Esophagus squamous epithelium (tissue), 5 donors: ENCODE measurements at regions not wholly inside any gene's neighbourhood (a gene's known extent, or its start where the extent isn't known, plus 50 kb on each side); places are given as distances from the start of the nearest gene placed in this dataset.

Experiments used
- DNase-seq: peaks from one replicate; lab custom pipeline; 2025; lab: John Stamatoyannopoulos, UW
- H3K27ac ChIP-seq, 4 donors: fragments of 200-600 bp; sonication (generic); one replicate each; pipeline ENCODE4 v1.5.1; 2016 to 2019; ENCODE audit warnings: mild to moderate bottlenecking in 1 of 4
- H3K27me3 ChIP-seq, 4 donors: fragments of 200-600 bp; sonication (generic); 1 replicate in 3 of 4; 2 replicates in 1 of 4; pipeline versions ENCODE4 v1.5.1 to v1.6.0; 2017 to 2021; ENCODE audit warnings: antibody characterized with exemption in 1 of 4
- H3K36me3 ChIP-seq, 3 donors: fragments of 200-600 bp; sonication (generic); one replicate each; pipeline ENCODE4 v1.5.1; 2016 to 2019
- H3K4me1 ChIP-seq, 3 donors: fragments of 200-600 bp; sonication (generic); one replicate each; pipeline ENCODE4 v1.5.1; 2017 to 2019
- H3K4me3 ChIP-seq, 4 donors: fragments of 200-600 bp; sonication (generic); 1 replicate in 3 of 4; 2 replicates in 1 of 4; pipeline ENCODE4 v1.5.1; 2016 to 2019; ENCODE audit warnings: mild to moderate bottlenecking in 2 of 4, moderate library complexity in 1 of 4
- H3K9me3 ChIP-seq, 3 donors: fragments of 200-600 bp; sonication (generic); one replicate each; pipeline ENCODE4 v1.5.1; 2016 to 2019
- POLR2A ChIP-seq, 4 donors: fragments of 450-650 bp; IDR thresholded peaks; one replicate each; pipeline ENCODE4 v1.6.1; 2017; ENCODE audit warnings: antibody characterized with exemption in 4 of 4, mild to moderate bottlenecking in 4 of 4, moderate library complexity in 3 of 4
- WGBS, 2 donors: methylation state at CpG; one replicate each; pipeline ENCODE4 v1.1.5; 2018; 5-methylcytosine and 5-hydroxymethylcytosine counted together
- intact Hi-C: fragments of 100-400 bp; cut with DNase I; formaldehyde crosslinking; loops from one replicate; pipeline ENCODE4 v1.15.0; 2022
- TF ChIP-seq, protein P1 (sequence below), 6 experiments: fragments of 450-650 bp in 4 of 6; fragments of 200-600 bp in 2 of 6; sonication (generic) in 2 of 6; IDR thresholded peaks; one replicate each; pipeline ENCODE4 v1.5.1; 2016 to 2019; ENCODE audit warnings: antibody characterized with exemption in 6 of 6, mild to moderate bottlenecking in 4 of 6, moderate library complexity in 4 of 6
- donor health status: DM: yes; HTN: yes; CAD: no.

DNA sequence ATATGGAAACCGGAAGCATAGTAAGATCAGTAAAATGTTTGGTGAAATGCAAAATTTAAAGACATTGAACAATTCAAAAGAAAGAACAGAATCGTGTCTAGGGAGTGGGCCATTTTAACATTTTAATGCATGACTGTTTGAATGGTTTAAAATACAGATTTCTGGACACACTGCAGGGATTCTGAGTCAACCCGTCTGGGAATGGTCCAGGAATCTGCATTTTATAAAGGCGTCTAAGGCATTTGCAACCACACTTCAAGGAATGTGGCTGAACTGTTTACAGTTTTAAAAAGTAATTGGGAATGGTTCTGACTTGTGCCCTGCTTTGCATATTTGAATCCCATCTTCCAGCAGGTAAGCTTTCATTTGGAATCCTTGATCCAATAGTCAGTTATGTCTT lies 811.7 kb upstream of the WWC1 start:
- WGBS, 2 donors, result 51 to 76% methylated on average over 4 of the region's 4 CpGs
- Histone ChIP-seq H3K4me1 (no peaks in the 10 kb centered on the region), H3K36me3 (no peaks in the 10 kb centered on the region), H3K27ac (no peak overlapping the region), H3K4me3 (no peak overlapping the region), H3K27me3 (no peaks in the 10 kb centered on the region), H3K9me3 (no peaks in the 10 kb centered on the region)
- intact Hi-C loops, result no loop called here
- TF ChIP-seq POLR2A (IDR thresholded peaks at IDR 0.05), result no peak
- no peak for DNase-seq

DNA sequence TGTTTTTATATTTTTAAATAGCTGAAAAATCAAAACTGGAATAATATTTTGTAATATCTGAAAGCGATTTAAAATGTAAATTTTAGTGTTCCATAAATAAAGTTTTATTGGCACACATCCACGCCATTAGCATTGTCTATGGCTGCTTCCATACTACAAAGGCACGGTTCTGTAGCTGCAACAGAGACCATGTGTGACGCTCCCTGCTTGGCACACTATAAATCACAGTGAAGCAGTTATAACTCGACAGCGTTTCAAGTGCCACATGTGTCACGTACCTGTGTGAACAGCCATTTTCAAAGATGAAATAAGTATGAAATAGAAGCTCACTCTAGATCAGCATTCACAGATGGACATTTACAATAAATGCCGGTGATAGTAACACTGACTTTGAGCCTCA lies 810.1 kb upstream of the WWC1 start:
- TF ChIP-seq, protein P1, sequence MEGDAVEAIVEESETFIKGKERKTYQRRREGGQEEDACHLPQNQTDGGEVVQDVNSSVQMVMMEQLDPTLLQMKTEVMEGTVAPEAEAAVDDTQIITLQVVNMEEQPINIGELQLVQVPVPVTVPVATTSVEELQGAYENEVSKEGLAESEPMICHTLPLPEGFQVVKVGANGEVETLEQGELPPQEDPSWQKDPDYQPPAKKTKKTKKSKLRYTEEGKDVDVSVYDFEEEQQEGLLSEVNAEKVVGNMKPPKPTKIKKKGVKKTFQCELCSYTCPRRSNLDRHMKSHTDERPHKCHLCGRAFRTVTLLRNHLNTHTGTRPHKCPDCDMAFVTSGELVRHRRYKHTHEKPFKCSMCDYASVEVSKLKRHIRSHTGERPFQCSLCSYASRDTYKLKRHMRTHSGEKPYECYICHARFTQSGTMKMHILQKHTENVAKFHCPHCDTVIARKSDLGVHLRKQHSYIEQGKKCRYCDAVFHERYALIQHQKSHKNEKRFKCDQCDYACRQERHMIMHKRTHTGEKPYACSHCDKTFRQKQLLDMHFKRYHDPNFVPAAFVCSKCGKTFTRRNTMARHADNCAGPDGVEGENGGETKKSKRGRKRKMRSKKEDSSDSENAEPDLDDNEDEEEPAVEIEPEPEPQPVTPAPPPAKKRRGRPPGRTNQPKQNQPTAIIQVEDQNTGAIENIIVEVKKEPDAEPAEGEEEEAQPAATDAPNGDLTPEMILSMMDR (IDR thresholded peaks at IDR 0.05), result no peak
- no peak for TF ChIP-seq POLR2A (IDR thresholded peaks at IDR 0.05)
- WGBS, 2 donors, result 74 to 83% methylated on average over 8 of the region's 8 CpGs
- no peak overlapping the region for H3K4me3 ChIP-seq
- no peaks in the 10 kb centered on the region for H3K4me1 ChIP-seq
- intact Hi-C loops, result no loop called here
- no peaks in the 10 kb centered on the region for H3K36me3 ChIP-seq
- no peaks in the 10 kb centered on the region for H3K27me3 ChIP-seq
- no peaks in the 10 kb centered on the region for H3K9me3 ChIP-seq
- no peak for DNase-seq
- no peak overlapping the region for H3K27ac ChIP-seq

DNA sequence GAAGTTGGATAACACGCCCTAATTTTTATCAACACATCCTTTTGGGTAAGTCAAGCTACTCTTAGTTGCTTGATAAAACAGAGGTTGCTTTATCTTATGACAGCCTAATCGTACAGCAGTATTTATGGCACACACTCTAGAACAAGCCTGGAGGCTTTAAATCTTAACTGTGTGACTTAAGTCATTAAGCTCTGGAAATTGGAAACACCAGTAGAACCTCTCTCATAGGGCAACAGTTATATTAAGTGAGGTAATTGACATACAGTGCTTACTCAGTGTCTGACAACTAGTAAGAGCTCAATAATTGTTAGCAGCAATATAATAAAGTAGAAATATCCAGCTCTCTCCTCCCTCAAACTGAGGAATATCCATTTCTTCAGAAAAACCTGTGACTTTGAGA lies 808.9 kb upstream of the WWC1 start:
- intact Hi-C loops, result no loop called here
- no peaks in the 10 kb centered on the region for H3K36me3 ChIP-seq
- DNase-seq, result no peak
- no peak overlapping the region for H3K4me3 ChIP-seq
- WGBS, 2 donors, result 68 to 72% methylated on average over 2 of the region's 2 CpGs
- TF ChIP-seq POLR2A (IDR thresholded peaks at IDR 0.05), result no peak
- TF ChIP-seq, protein P1 (IDR thresholded peaks at IDR 0.05), result no peak
- H3K27me3 ChIP-seq, result no peaks in the 10 kb centered on the region
- no peak overlapping the region for H3K27ac ChIP-seq
- H3K9me3 ChIP-seq, result no peaks in the 10 kb centered on the region
- H3K4me1 ChIP-seq, result no peaks in the 10 kb centered on the region

DNA sequence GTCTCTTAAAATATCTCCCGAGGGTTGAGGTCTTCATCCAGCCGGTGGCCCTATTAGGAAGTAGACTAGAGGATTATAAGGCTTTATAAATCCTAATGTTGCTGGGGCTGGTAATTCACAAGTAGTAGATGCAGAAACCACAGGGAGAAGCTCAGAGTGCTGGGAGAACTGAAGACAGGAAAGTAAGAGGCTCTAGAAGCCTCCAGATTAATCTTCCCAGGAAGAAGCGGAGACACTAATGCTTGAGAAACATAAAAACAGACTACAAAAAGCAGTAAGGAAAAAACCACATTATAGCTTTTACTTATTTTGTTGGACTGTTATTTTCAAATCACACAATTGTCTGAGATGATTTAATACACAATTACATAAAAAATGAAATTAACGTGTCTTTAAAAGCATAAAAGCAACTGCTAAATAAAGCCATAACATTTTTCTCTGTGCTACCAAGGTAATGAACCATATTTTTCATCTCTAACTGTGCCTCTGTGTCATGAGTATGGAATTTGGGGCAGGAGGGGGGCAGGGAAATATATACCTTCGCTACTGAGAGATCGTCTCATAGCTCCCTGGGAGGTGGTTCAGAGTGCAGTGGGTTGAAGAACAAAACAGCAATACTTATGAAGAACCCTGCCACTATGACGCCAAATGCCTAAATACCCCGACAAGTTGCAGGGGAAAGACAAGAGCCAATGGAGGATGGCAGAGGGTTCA lies 806.2 kb upstream of the WWC1 start:
- H3K9me3 ChIP-seq, result no peaks in the 10 kb centered on the region
- intact Hi-C loops, result no loop called here

DNA sequence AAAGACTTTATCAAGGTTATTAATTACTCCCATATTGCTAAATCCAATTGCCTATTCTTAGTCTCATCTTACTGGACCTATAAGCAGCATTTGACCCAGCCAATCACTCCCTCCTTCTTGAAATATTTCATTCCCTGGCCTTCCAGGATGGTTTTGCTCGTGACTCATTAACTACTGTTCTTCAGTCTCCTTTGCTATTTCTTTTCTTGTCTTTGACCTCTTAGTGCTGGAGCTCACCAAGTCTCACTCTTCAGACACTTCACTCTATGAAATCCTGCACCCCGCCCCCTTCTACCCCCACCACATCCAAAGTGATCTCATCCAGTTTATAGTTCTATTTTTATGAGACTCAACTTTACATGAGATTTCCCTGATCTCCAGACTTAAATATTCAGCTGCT lies 803.1 kb upstream of the WWC1 start:
- DNase-seq, result no peak
- Histone ChIP-seq H3K4me1 (no peaks in the 10 kb centered on the region), H3K9me3 (no peaks in the 10 kb centered on the region), H3K27me3 (no peaks in the 10 kb centered on the region), H3K36me3 (no peaks in the 10 kb centered on the region), H3K4me3 (no peak overlapping the region), H3K27ac (no peak overlapping the region)
- no peak for TF ChIP-seq POLR2A (IDR thresholded peaks at IDR 0.05)
- TF ChIP-seq, protein P1 (IDR thresholded peaks at IDR 0.05), result no peak
- intact Hi-C loops, result no loop called here
- 50 to 66% methylated on average over 2 of the region's 2 CpGs for WGBS, 2 donors

More for the DNA sequence above, 806.2 kb upstream of the WWC1 start:
- Histone ChIP-seq H3K27me3 (no peaks in the 10 kb centered on the region), H3K36me3 (no peaks in the 10 kb centered on the region), H3K4me1 (no peaks in the 10 kb centered on the region), H3K4me3 (no peak overlapping the region), H3K27ac (no peak overlapping the region)
- TF ChIP-seq POLR2A (IDR thresholded peaks at IDR 0.05), result no peak
- TF ChIP-seq, protein P1 (IDR thresholded peaks at IDR 0.05), result no peak
- DNase-seq, result no peak
- WGBS, 2 donors, result 81 to 84% methylated on average over 8 of the region's 8 CpGs

DNA sequence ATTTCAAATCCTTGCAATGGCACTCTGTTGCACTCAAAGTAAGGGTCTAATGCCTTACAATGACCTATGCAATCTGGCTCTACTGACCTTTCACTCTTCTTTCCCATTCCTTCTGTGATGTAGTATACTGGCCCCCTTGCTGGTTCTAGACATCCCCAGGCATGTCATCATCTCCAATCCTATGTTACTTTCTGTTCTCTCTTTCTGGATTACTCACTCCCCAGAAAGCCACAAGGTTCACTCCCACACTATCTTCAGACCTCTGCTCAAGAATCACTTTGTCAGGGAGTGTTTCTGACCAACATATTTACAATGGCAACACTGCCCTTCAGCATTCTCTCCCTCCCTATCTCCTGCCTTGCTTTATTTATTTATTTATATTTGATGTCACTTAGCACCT lies 802.2 kb upstream of the WWC1 start:
- no peaks in the 10 kb centered on the region for H3K27me3 ChIP-seq
- no peak for DNase-seq
- no peak overlapping the region for H3K27ac ChIP-seq

More for the DNA sequence above, 802.2 kb upstream of the WWC1 start:
- H3K4me3 ChIP-seq, result no peak overlapping the region
- no peaks in the 10 kb centered on the region for H3K4me1 ChIP-seq
- H3K9me3 ChIP-seq, result no peaks in the 10 kb centered on the region
- intact Hi-C loops, result no loop called here
- TF ChIP-seq POLR2A (IDR thresholded peaks at IDR 0.05), result no peak
- TF ChIP-seq, protein P1 (IDR thresholded peaks at IDR 0.05), result no peak
- H3K36me3 ChIP-seq, result no peaks in the 10 kb centered on the region
